ENCODE measurements at regions not wholly inside any gene's neighbourhood (a gene's known extent, or its start where the extent isn't known, plus 50 kb on each side); places are given as distances from the start of the nearest gene placed in this dataset.
"Not testable (repeated sequence)": the region's sequence is repeated elsewhere in the genome, so short reads cannot be mapped to it uniquely, and the experiment has no call there.

GRCh38 chr5:104325356-104325755 is 762.8 kb upstream of the NUDT12 start:
- no peak overlapping the region for H3K4me3 ChIP-seq (ENCODE audit: low read length)
- no peak for TF ChIP-seq CTCF (conservative IDR thresholded peaks at IDR 0.05; ENCODE audit: low read length)
- DNase-seq (ENCODE audit: low read depth): no peak

GRCh38 chr5:104316676-104317075 is 754.1 kb upstream of the NUDT12 start:
- DNase-seq (ENCODE audit: low read depth): peak; percentile 1

GRCh38 chr5:104312481-104312880 is 749.9 kb upstream of the NUDT12 start:
- no peak overlapping the region for H3K4me3 ChIP-seq (ENCODE audit: low read length)
- no peak for DNase-seq (ENCODE audit: low read depth)
- TF ChIP-seq CTCF (conservative IDR thresholded peaks at IDR 0.05; ENCODE audit: low read length): no peak

More at GRCh38 chr5:104316676-104317075, 754.1 kb upstream of the NUDT12 start:
- H3K4me3 ChIP-seq (ENCODE audit: low read length): not testable (repeated sequence)

GRCh38 chr5:104305602-104306001 is 743.0 kb upstream of the NUDT12 start:
- no peak for TF ChIP-seq CTCF (conservative IDR thresholded peaks at IDR 0.05; ENCODE audit: low read length)
- H3K4me3 ChIP-seq (ENCODE audit: low read length): no peak overlapping the region

GRCh38 chr5:104299998-104300706 is 737.6 kb upstream of the NUDT12 start:
- DNase-seq (ENCODE audit: low read depth): no peak
- no peak overlapping the region for H3K4me3 ChIP-seq (ENCODE audit: low read length)
- no peak for TF ChIP-seq CTCF (conservative IDR thresholded peaks at IDR 0.05; ENCODE audit: low read length)

More at GRCh38 chr5:104305602-104306001, 743.0 kb upstream of the NUDT12 start:
- no peak for DNase-seq (ENCODE audit: low read depth)

GRCh38 chr5:104298518-104298917 is 735.9 kb upstream of the NUDT12 start:
- no peak overlapping the region for H3K4me3 ChIP-seq (ENCODE audit: low read length)
- no peak for DNase-seq (ENCODE audit: low read depth)
- no peak for TF ChIP-seq CTCF (conservative IDR thresholded peaks at IDR 0.05; ENCODE audit: low read length)

- TF ChIP-seq CTCF (conservative IDR thresholded peaks at IDR 0.05; ENCODE audit: low read length): no peak
- DNase-seq (ENCODE audit: low read depth): no peak
These were observed 734.5 kb upstream of the NUDT12 start for GRCh38 chr5:104297076-104297475.

More at GRCh38 chr5:104297076-104297475, 734.5 kb upstream of the NUDT12 start:
- no peak overlapping the region for H3K4me3 ChIP-seq (ENCODE audit: low read length)
